Endodermal cell (in vitro differentiated cells): ENCODE measurements at regions not wholly inside any gene's neighbourhood (a gene's known extent, or its start where the extent isn't known, plus 50 kb on each side); places are given as distances from the start of the nearest gene placed in this dataset.

Experiments
- DNase-seq: peaks from one replicate; pipeline ENCODE4 v3.0.0-alpha.2; 2017
- H3K27ac ChIP-seq: 2 replicates; pipeline ENCODE4 v1.5.1; 2013; ENCODE audit warnings: mild to moderate bottlenecking, low read depth, low read length, moderate library complexity
- H3K27me3 ChIP-seq: 2 replicates; pipeline ENCODE4 v1.6.1; 2013; ENCODE audit warnings: mild to moderate bottlenecking, low read length, moderate library complexity; ENCODE audit not compliant: insufficient read depth, control insufficient read depth, poor library complexity, severe bottlenecking
- H3K36me3 ChIP-seq: 2 replicates; pipeline ENCODE4 v1.7.0; 2013; ENCODE audit warnings: mild to moderate bottlenecking, low read length, moderate library complexity; ENCODE audit not compliant: control insufficient read depth, insufficient read depth
- H3K4me1 ChIP-seq: one replicate; pipeline ENCODE4 v1.7.0; 2013; ENCODE audit warnings: low read length; ENCODE audit not compliant: control insufficient read depth, insufficient read depth
- H3K4me3 ChIP-seq: 2 replicates; pipeline ENCODE4 v1.5.1; 2013; ENCODE audit warnings: mild to moderate bottlenecking, low read length, moderate library complexity
- H3K9ac ChIP-seq: 2 replicates; pipeline ENCODE4 v1.6.1; 2013; ENCODE audit warnings: mild to moderate bottlenecking, low read length, moderate library complexity; ENCODE audit not compliant: poor library complexity, severe bottlenecking; ENCODE audit errors: extremely low read depth
- H3K9me3 ChIP-seq: 2 replicates; pipeline ENCODE4 v1.6.1; 2013; ENCODE audit warnings: mild to moderate bottlenecking, low read length, moderate library complexity; ENCODE audit not compliant: control insufficient read depth
- H3K27ac Mint-ChIP-seq: 2 replicates; pipeline ENCODE4 v1.8.0; 2020; ENCODE audit warnings: mixed read lengths
- H3K27me3 Mint-ChIP-seq: 2 replicates; pipeline ENCODE4 v1.8.0; 2021; ENCODE audit warnings: mild to moderate bottlenecking, mixed read lengths; ENCODE audit not compliant: insufficient read depth
- H3K36me3 Mint-ChIP-seq: 2 replicates; pipeline ENCODE4 v1.8.0; 2020; ENCODE audit warnings: low read depth, mixed read lengths
- H3K4me1 Mint-ChIP-seq: 2 replicates; pipeline ENCODE4 v1.8.0; 2020; ENCODE audit warnings: mixed read lengths
- H3K4me3 Mint-ChIP-seq: 2 replicates; pipeline ENCODE4 v1.8.0; 2020; ENCODE audit warnings: mild to moderate bottlenecking, moderate library complexity, mixed read lengths
- H3K9me3 Mint-ChIP-seq: 2 replicates; pipeline ENCODE4 v1.8.0; 2020; ENCODE audit warnings: mild to moderate bottlenecking, mixed read lengths
- CTCF ChIP-seq: fragments of 200-600 bp; sonication (generic); conservative IDR thresholded peaks from 2 replicates; pipeline ENCODE4 v1.5.0; 2021; ENCODE audit warnings: antibody characterized with exemption, mild to moderate bottlenecking
- WGBS, 2 experiments: methylation state at CpG; one replicate each; pipeline versions ENCODE4 v1.1.5 to v1.1.7; 2013; ENCODE audit warnings: missing lambda C conversion rate in 2 of 2, mixed read lengths in 1 of 2; ENCODE audit not compliant: insufficient coverage in 1 of 2, insufficient read length in 1 of 2; 5-methylcytosine and 5-hydroxymethylcytosine counted together

GRCh38 chr9:91138760-91139159 is 223.0 kb downstream of the AUH start:
- Histone ChIP-seq H3K27ac (no peak overlapping the region), H3K27me3 (no peaks in the 10 kb centered on the region), H3K4me1 (no peaks in the 10 kb centered on the region), H3K9me3 (no peaks in the 10 kb centered on the region), H3K9ac (no peak overlapping the region), H3K4me3 (no peak overlapping the region), H3K36me3 (no peaks in the 10 kb centered on the region)
- 91 to 100% methylated on average over 3 to 4 of the region's 5 CpGs for WGBS, 2 experiments
- no peak overlapping the region for H3K4me3 Mint-ChIP-seq
- DNase-seq, result no peak
- H3K27ac Mint-ChIP-seq, result no peak overlapping the region
- no peak for TF ChIP-seq CTCF
- no peaks in the 10 kb centered on the region for H3K27me3 Mint-ChIP-seq
- peaks cover 4% of the 10 kb centered on the region for H3K9me3 Mint-ChIP-seq
- H3K36me3 Mint-ChIP-seq, result no peaks in the 10 kb centered on the region
- H3K4me1 Mint-ChIP-seq, result peaks cover 5% of the 10 kb centered on the region

GRCh38 chr9:91141407-91141965 is 220.2 kb downstream of the AUH start:
- WGBS, 2 experiments, result 0 to 63% methylated on average over 1 to 3 of the region's 3 CpGs
- Mint-ChIP-seq H3K4me3 (no peak overlapping the region), H3K27ac (no peak overlapping the region), H3K4me1 (peaks cover 5% of the 10 kb centered on the region), H3K36me3 (no peaks in the 10 kb centered on the region), H3K9me3 (no peaks in the 10 kb centered on the region), H3K27me3 (no peaks in the 10 kb centered on the region)
- Histone ChIP-seq H3K4me3 (no peak overlapping the region), H3K36me3 (no peaks in the 10 kb centered on the region), H3K9ac (no peak overlapping the region), H3K4me1 (no peaks in the 10 kb centered on the region), H3K27me3 (no peaks in the 10 kb centered on the region), H3K27ac (no peak overlapping the region), H3K9me3 (peaks cover 11% of the 10 kb centered on the region)
- DNase-seq, result no peak
- no peak for TF ChIP-seq CTCF

- no peaks in the 10 kb centered on the region for H3K36me3 Mint-ChIP-seq
- Histone ChIP-seq H3K9ac (no peak overlapping the region), H3K36me3 (no peaks in the 10 kb centered on the region), H3K9me3 (peaks cover 11% of the 10 kb centered on the region), H3K27me3 (no peaks in the 10 kb centered on the region), H3K4me3 (no peak overlapping the region), H3K4me1 (no peaks in the 10 kb centered on the region), H3K27ac (no peak overlapping the region)
- no peak overlapping the region for H3K4me3 Mint-ChIP-seq
- H3K27ac Mint-ChIP-seq, result no peak overlapping the region
- H3K9me3 Mint-ChIP-seq, result peaks cover under 1% of the 10 kb centered on the region
- no peaks in the 10 kb centered on the region for H3K27me3 Mint-ChIP-seq
- WGBS, 2 experiments, result 80 to 90% methylated on average over 1 to 5 of the region's 5 CpGs
- H3K4me1 Mint-ChIP-seq, result peaks cover 17% of the 10 kb centered on the region
- no peak for DNase-seq
- TF ChIP-seq CTCF, result no peak
These were observed 218.6 kb downstream of the AUH start for GRCh38 chr9:91143162-91143561.
